ENCODE measurements at regions not wholly inside any gene's neighbourhood (a gene's known extent, or its start where the extent isn't known, plus 50 kb on each side); places are given as distances from the start of the nearest gene placed in this dataset.

DNA sequence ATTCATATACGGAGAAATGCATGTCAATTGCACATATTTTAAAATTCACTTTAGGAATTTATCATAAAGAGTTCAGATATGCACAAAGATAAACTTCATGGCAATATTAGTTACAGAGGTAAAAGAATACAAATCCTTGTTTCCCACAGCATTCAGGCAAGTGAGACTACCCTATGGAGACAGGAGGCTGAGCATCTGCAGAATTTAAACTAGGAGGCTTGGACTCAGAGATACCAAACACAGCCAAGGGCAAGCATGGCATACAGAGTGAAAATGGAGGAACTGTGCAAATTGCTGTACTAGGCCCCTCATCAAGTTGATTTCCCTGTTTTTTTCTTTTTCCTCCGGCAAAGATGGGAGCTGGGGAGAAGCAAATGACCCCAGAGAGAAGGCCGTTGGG lies 94.2 kb downstream of the SLC24A2 start:
- TF ChIP-seq POLR2A (IDR thresholded peaks at IDR 0.05): no peak
- TF ChIP-seq, protein P1, sequence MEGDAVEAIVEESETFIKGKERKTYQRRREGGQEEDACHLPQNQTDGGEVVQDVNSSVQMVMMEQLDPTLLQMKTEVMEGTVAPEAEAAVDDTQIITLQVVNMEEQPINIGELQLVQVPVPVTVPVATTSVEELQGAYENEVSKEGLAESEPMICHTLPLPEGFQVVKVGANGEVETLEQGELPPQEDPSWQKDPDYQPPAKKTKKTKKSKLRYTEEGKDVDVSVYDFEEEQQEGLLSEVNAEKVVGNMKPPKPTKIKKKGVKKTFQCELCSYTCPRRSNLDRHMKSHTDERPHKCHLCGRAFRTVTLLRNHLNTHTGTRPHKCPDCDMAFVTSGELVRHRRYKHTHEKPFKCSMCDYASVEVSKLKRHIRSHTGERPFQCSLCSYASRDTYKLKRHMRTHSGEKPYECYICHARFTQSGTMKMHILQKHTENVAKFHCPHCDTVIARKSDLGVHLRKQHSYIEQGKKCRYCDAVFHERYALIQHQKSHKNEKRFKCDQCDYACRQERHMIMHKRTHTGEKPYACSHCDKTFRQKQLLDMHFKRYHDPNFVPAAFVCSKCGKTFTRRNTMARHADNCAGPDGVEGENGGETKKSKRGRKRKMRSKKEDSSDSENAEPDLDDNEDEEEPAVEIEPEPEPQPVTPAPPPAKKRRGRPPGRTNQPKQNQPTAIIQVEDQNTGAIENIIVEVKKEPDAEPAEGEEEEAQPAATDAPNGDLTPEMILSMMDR (IDR thresholded peaks at IDR 0.05 in 4 of 5, conservative IDR thresholded peaks at IDR 0.05 in 1 of 5): no peak
